ENCODE measurements at regions not wholly inside any gene's neighbourhood (a gene's known extent, or its start where the extent isn't known, plus 50 kb on each side); places are given as distances from the start of the nearest gene placed in this dataset.

DNA sequence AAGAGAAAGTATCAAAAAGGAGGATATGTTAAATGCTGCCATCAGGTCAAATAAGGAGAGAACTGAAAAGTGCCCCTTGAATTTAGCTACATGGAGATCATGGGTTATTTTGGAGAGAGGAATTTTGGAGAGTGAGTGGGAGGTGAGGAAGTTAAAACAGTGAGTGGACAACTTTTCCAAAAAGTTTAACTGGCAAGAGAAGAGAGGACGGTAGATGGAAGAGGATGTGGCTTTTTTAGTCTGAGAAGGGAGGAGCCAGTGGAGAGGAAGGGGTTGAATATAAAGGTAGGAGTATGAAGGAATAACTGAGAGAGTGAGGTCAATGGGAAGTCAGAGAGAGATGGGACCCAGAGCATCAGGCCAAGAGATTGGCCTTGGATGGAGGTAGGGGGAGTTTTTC is 62.5 kb upstream of the NFE2L2 start:
- TF ChIP-seq POLR2A (IDR thresholded peaks at IDR 0.05) (no peak), CTCF (IDR thresholded peaks at IDR 0.05) (no peak)
- 55 to 58% methylated on average over 1 of the region's 1 CpG for WGBS, 2 donors
- intact Hi-C loops (cut with DNase I; ENCODE audit: low total_unique reads), result no loop called here
- DNase-seq (ENCODE audit: low spot score in 2 of 2), result no peak
- no peak overlapping the region for H3K4me3 ChIP-seq (ENCODE audit: low read depth, poor library complexity, severe bottlenecking)

DNA sequence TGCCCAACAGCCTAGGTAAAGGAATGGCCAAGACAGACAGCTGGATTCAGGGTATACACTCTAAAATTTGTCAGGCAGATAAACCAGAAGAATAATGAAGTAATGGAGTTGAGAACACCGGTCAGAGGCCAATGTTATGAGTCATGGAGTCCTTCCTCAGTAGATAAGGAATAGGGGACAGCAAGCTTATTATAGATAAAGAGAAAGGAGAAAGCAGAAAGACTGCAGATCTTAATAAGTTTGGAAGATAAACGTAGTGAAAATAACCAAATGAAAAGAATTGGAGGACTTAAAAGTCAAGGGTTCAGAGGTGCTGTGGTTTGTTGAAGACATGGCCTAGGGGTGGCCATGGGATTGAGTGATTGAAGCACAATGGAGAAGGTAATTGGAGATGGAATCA is 63.5 kb upstream of the NFE2L2 start:
- H3K4me3 ChIP-seq (ENCODE audit: low read depth, poor library complexity, severe bottlenecking), result no peak overlapping the region
- no peak for DNase-seq (ENCODE audit: low spot score in 2 of 2)
- TF ChIP-seq POLR2A (IDR thresholded peaks at IDR 0.05), result no peak
- no peak for TF ChIP-seq CTCF (IDR thresholded peaks at IDR 0.05)
- 81 to 89% methylated on average over 2 of the region's 2 CpGs for WGBS, 2 donors
- intact Hi-C loops (cut with DNase I; ENCODE audit: low total_unique reads), result no loop called here

DNA sequence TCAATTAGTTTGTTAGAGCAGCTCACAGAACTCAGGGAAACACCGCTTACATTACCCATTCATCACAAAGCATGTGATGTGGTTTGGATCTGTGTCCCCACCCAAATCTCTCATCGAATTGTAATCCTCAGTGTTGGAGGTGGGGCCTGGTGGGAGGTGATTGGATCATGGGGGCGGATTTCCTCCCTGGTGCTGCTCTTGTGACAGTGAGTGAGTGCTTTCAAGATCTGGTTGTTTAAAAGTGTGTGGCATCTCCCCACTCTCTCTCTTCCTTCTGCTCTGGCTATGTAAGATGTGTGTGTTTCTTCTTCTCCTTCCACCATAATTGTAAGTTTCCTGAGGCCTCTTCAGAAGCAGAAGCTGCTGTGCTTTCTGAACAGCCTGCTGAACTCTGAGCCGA is 63.5 kb upstream of the AGPS start:
- DNase-seq (ENCODE audit: low spot score in 2 of 2), result no peak
- 77 to 84% methylated on average over 4 of the region's 4 CpGs for WGBS, 2 donors
- TF ChIP-seq CTCF (IDR thresholded peaks at IDR 0.05) (no peak), POLR2A (IDR thresholded peaks at IDR 0.05) (no peak)
- intact Hi-C loops (cut with DNase I; ENCODE audit: low total_unique reads), result no loop called here
- H3K4me3 ChIP-seq (ENCODE audit: low read depth, poor library complexity, severe bottlenecking), result no peak overlapping the region

- DNase-seq (ENCODE audit: low spot score in 2 of 2), result no peak
- 79 to 85% methylated on average over 7 of the region's 7 CpGs for WGBS, 2 donors
- TF ChIP-seq CTCF (IDR thresholded peaks at IDR 0.05), result no peak
- no peak for TF ChIP-seq POLR2A (IDR thresholded peaks at IDR 0.05)
- H3K4me3 ChIP-seq (ENCODE audit: low read depth, poor library complexity, severe bottlenecking), result no peak overlapping the region
- intact Hi-C loops (cut with DNase I; ENCODE audit: low total_unique reads), result loop anchor here (5.0 to 10.0 kb wide), 2 partner anchors 169 to 433 kb away; no protein-coding TSS in a partner anchor
Observed at GRCh38 chr2:177331466-177331997, 61.0 kb upstream of the AGPS start.

GRCh38 chr2:177332026-177332991 is 60.3 kb upstream of the AGPS start:
- H3K4me3 ChIP-seq (ENCODE audit: low read depth, poor library complexity, severe bottlenecking), result no peak overlapping the region
- intact Hi-C loops (cut with DNase I; ENCODE audit: low total_unique reads), result loop anchor here (5.0 to 10.0 kb wide), 2 partner anchors 170 to 432 kb away; no protein-coding TSS in a partner anchor
- DNase-seq (ENCODE audit: low spot score in 2 of 2), result peak in 1 of 2 donors; percentile 47
- no peak for TF ChIP-seq POLR2A (IDR thresholded peaks at IDR 0.05)
- no peak for TF ChIP-seq CTCF (IDR thresholded peaks at IDR 0.05)
- 18% methylated on average over 9 of the region's 9 CpGs for WGBS, 2 donors
